HG02763 (cell line): ENCODE measurements at regions not wholly inside any gene's neighbourhood (a gene's known extent, or its start where the extent isn't known, plus 50 kb on each side); places are given as distances from the start of the nearest gene placed in this dataset.

Experiments used
- ATAC-seq: cut with Tn5 transposase; IDR thresholded peaks from one replicate; pipeline ENCODE4 v1.9.1; 2021; ENCODE audit warnings: mild to moderate bottlenecking, moderate library complexity; ENCODE audit not compliant: unreplicated experiment

- no peak for ATAC-seq
These were observed 490.4 kb upstream of the SEMA3A start for GRCh38 chr7:84684836-84685480.

GRCh38 chr7:84682543-84682942, 488.0 kb upstream of the SEMA3A start:
- no peak for ATAC-seq

- no peak for ATAC-seq
These were observed 484.3 kb upstream of the SEMA3A start for GRCh38 chr7:84678841-84679240.

- ATAC-seq = no peak
These were observed 482.6 kb upstream of the SEMA3A start for GRCh38 chr7:84677117-84677732.

- no peak for ATAC-seq
These were observed 481.0 kb upstream of the SEMA3A start for GRCh38 chr7:84675633-84676034.

- no peak for ATAC-seq
These were observed 479.8 kb upstream of the SEMA3A start for GRCh38 chr7:84674236-84674913.

- no peak for ATAC-seq
These were observed 474.7 kb upstream of the SEMA3A start for GRCh38 chr7:84669177-84669732.

- no peak for ATAC-seq
These were observed 473.5 kb upstream of the SEMA3A start for GRCh38 chr7:84668116-84668515.

- ATAC-seq = no peak
These were observed 472.1 kb upstream of the SEMA3A start for GRCh38 chr7:84666651-84667050.

GRCh38 chr7:84665339-84665738, 470.8 kb upstream of the SEMA3A start:
- ATAC-seq = no peak

- ATAC-seq = no peak
These were observed 470.0 kb upstream of the SEMA3A start for GRCh38 chr7:84664626-84665025.

GRCh38 chr7:84663224-84663623, 468.6 kb upstream of the SEMA3A start:
- ATAC-seq = no peak

GRCh38 chr7:84658286-84658685, 463.7 kb upstream of the SEMA3A start:
- ATAC-seq = no peak

GRCh38 chr7:84654273-84654672, 459.7 kb upstream of the SEMA3A start:
- ATAC-seq = no peak

GRCh38 chr7:84651876-84652275, 457.3 kb upstream of the SEMA3A start:
- ATAC-seq = no peak

- no peak for ATAC-seq
These were observed 453.5 kb upstream of the SEMA3A start for GRCh38 chr7:84647797-84648757.

- no peak for ATAC-seq
These were observed 448.0 kb upstream of the SEMA3A start for GRCh38 chr7:84642611-84643010.

- ATAC-seq = no peak
These were observed 446.0 kb upstream of the SEMA3A start for GRCh38 chr7:84640637-84641036.

GRCh38 chr7:84638339-84638697, 443.7 kb upstream of the SEMA3A start:
- ATAC-seq = no peak

GRCh38 chr7:84637568-84638338, 443.2 kb upstream of the SEMA3A start:
- ATAC-seq = no peak
